Heart left ventricle (tissue), 13 donors: ENCODE measurements at regions not wholly inside any gene's neighbourhood (a gene's known extent, or its start where the extent isn't known, plus 50 kb on each side); places are given as distances from the start of the nearest gene placed in this dataset.

Source experiments
- POLR2A ChIP-seq, 2 donors: fragments of 450-650 bp; IDR thresholded peaks; one replicate each; pipeline ENCODE4 v1.6.1; 2017; ENCODE audit warnings: antibody characterized with exemption in 2 of 2, mild to moderate bottlenecking in 2 of 2, moderate library complexity in 2 of 2
- TF ChIP-seq, protein P1 (sequence below), 12 donors: fragments of 200-600 bp; sonication (generic) in 4 of 12; IDR thresholded peaks; one replicate each; pipeline versions ENCODE4 v1.5.0 to v1.8.0; 2018 to 2022; ENCODE audit warnings: antibody characterized with exemption in 12 of 12, mild to moderate bottlenecking in 5 of 12
- donor health status: ischemic (EF 13 %, LVEDD 7.1; RV severe dilation, severe dysfunction).
- donor health status: DM: no; HTN: yes; CAD: no.
- donor health status: DM: no; HTN: no; CAD: no.
- donor health status: ischemic (EF 25% LVEDD 6.9; RV normal size, moderate dysfunction).
- donor health status: ischemic (EF 25% LVEDD 5.7; RV mildly dilated, moderate dysfunction).
- donor health status: ischemic (EF 35%, LVEDD 5.7; RV mildly dilated, moderate dysfunction).
- donor health status: nonischemic (EF 11% LVEDD 7.7; RV severe dilation, severe dysfunction).
- donor health status: DM: yes; HTN: yes; CAD: no.
- donor health status: PGD.
- donor health status: ischemic (EF 29% LVEDD 5.4; RV normal size, mild dysfunction).
- donor health status: nonischemic (EF 23%, LVEDD 6.1; RV moderate dilation, normal function).

DNA sequence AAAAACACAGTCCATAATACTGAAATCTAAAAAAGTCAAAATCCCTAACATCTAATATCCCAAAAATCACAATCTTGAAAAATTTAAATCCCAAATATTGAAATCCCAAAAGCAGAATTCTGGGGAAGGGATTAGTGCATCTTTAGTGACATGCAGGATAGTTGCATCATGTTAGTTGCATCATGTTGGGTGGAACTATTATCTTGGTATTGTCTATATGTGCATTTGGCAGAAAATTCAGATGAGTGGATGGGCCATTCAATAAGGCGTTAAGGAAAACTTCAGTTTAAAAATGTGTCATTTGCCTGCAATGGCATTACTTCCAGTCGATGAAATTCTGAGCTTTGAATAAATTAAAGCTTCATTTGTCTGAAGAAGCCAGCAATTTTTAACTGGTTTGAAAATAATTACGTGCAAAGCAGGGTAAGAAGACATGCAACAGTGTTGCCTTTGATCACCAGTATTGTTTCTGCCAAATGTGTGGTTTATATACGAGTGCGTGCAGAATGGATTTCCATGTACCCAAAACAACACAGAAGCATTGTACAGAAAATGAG, 221.4 kb upstream of the NFE2L3 start:
- TF ChIP-seq, protein P1, sequence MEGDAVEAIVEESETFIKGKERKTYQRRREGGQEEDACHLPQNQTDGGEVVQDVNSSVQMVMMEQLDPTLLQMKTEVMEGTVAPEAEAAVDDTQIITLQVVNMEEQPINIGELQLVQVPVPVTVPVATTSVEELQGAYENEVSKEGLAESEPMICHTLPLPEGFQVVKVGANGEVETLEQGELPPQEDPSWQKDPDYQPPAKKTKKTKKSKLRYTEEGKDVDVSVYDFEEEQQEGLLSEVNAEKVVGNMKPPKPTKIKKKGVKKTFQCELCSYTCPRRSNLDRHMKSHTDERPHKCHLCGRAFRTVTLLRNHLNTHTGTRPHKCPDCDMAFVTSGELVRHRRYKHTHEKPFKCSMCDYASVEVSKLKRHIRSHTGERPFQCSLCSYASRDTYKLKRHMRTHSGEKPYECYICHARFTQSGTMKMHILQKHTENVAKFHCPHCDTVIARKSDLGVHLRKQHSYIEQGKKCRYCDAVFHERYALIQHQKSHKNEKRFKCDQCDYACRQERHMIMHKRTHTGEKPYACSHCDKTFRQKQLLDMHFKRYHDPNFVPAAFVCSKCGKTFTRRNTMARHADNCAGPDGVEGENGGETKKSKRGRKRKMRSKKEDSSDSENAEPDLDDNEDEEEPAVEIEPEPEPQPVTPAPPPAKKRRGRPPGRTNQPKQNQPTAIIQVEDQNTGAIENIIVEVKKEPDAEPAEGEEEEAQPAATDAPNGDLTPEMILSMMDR (IDR thresholded peaks at IDR 0.05) = no peak
- no peak for TF ChIP-seq POLR2A (IDR thresholded peaks at IDR 0.05)
